ENCODE measurements at regions not wholly inside any gene's neighbourhood (a gene's known extent, or its start where the extent isn't known, plus 50 kb on each side); places are given as distances from the start of the nearest gene placed in this dataset.

- TF ChIP-seq, protein P1, sequence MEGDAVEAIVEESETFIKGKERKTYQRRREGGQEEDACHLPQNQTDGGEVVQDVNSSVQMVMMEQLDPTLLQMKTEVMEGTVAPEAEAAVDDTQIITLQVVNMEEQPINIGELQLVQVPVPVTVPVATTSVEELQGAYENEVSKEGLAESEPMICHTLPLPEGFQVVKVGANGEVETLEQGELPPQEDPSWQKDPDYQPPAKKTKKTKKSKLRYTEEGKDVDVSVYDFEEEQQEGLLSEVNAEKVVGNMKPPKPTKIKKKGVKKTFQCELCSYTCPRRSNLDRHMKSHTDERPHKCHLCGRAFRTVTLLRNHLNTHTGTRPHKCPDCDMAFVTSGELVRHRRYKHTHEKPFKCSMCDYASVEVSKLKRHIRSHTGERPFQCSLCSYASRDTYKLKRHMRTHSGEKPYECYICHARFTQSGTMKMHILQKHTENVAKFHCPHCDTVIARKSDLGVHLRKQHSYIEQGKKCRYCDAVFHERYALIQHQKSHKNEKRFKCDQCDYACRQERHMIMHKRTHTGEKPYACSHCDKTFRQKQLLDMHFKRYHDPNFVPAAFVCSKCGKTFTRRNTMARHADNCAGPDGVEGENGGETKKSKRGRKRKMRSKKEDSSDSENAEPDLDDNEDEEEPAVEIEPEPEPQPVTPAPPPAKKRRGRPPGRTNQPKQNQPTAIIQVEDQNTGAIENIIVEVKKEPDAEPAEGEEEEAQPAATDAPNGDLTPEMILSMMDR (IDR thresholded peaks at IDR 0.05) = no peak
- TF ChIP-seq POLR2A (IDR thresholded peaks at IDR 0.05) (no peak), EP300 (IDR thresholded peaks at IDR 0.05) (no peak)
Observed at GRCh38 chr11:92776676-92777075, 192.8 kb upstream of the MTNR1B start.
